ENCODE measurements at regions not wholly inside any gene's neighbourhood (a gene's known extent, or its start where the extent isn't known, plus 50 kb on each side); places are given as distances from the start of the nearest gene placed in this dataset.

DNA sequence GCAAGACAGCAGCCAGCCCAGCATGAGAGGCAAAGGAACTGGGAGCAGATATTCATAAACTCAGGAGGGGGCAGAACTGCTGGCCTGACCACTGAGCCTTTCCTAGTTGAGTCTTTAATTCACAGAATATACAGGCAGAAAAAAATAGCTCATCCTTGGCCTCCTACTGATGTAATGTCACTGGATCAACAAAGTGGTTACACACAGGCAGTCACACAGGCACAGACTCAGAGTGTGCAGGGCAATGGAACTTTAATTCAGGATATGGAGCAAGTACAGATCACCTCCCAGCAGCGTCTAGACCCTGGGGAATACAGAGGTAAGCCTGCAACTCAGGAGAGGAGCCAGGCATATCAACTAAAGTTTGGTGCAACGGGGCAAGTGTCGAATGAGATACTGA, 75.4 kb downstream of the TNP1 start:
- WGBS, result 95% methylated on average over 3 of the region's 3 CpGs
- Histone ChIP-seq H3K27ac (no peak overlapping the region), H3K4me3 (no peak overlapping the region), H3K36me3 (no peaks in the 10 kb centered on the region), H3K27me3 (no peaks in the 10 kb centered on the region), H3K9me3 (no peaks in the 10 kb centered on the region), H3K4me1 (no peaks in the 10 kb centered on the region)
- TF ChIP-seq EP300 (IDR thresholded peaks at IDR 0.05) (no peak), POLR2AphosphoS5 (IDR thresholded peaks at IDR 0.05) (no peak), POLR2A (IDR thresholded peaks at IDR 0.05) (no peak)
- TF ChIP-seq, protein P1, sequence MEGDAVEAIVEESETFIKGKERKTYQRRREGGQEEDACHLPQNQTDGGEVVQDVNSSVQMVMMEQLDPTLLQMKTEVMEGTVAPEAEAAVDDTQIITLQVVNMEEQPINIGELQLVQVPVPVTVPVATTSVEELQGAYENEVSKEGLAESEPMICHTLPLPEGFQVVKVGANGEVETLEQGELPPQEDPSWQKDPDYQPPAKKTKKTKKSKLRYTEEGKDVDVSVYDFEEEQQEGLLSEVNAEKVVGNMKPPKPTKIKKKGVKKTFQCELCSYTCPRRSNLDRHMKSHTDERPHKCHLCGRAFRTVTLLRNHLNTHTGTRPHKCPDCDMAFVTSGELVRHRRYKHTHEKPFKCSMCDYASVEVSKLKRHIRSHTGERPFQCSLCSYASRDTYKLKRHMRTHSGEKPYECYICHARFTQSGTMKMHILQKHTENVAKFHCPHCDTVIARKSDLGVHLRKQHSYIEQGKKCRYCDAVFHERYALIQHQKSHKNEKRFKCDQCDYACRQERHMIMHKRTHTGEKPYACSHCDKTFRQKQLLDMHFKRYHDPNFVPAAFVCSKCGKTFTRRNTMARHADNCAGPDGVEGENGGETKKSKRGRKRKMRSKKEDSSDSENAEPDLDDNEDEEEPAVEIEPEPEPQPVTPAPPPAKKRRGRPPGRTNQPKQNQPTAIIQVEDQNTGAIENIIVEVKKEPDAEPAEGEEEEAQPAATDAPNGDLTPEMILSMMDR (IDR thresholded peaks at IDR 0.05), result no peak
- no peak for DNase-seq (ENCODE audit: low spot score in 2 of 2)

- Histone ChIP-seq H3K9me3 (no peaks in the 10 kb centered on the region), H3K36me3 (no peaks in the 10 kb centered on the region), H3K4me3 (no peak overlapping the region), H3K4me1 (no peaks in the 10 kb centered on the region), H3K27me3 (no peaks in the 10 kb centered on the region), H3K27ac (no peak overlapping the region)
- TF ChIP-seq EP300 (IDR thresholded peaks at IDR 0.05), result no peak
- TF ChIP-seq, protein P1 (IDR thresholded peaks at IDR 0.05), result no peak
- TF ChIP-seq POLR2A (IDR thresholded peaks at IDR 0.05), result no peak
- TF ChIP-seq POLR2AphosphoS5 (IDR thresholded peaks at IDR 0.05), result no peak
- no peak for DNase-seq (ENCODE audit: low spot score in 2 of 2)
- WGBS, result 92% methylated on average over 4 of the region's 4 CpGs
Measured at GRCh38 chr2:216781709-216782108, 78.2 kb downstream of the TNP1 start.

DNA sequence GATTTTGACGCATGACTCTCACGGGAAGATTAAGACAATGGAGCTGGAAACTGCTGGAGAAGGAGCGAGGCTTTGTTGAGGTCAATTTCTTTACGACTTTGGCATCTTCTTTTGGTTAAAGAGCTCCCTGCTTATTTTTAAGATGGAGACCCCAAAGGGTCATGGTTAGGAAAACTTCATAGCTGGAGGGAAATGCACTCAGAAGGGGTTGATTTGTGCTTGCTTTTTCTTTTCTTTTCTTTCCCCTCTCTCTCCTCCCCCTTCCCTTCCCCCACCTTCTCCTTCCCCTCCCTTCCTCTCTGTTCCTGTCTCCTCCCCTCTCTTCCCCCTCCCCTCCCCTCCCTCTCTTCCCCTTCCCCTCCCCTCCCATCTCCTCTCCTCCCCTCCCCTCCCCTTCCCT, 79.0 kb downstream of the TNP1 start:
- Histone ChIP-seq H3K36me3 (no peaks in the 10 kb centered on the region), H3K4me3 (no peak overlapping the region), H3K27ac (no peak overlapping the region), H3K27me3 (no peaks in the 10 kb centered on the region), H3K9me3 (no peaks in the 10 kb centered on the region), H3K4me1 (no peaks in the 10 kb centered on the region)
- TF ChIP-seq EP300 (IDR thresholded peaks at IDR 0.05), result no peak
- no peak for DNase-seq (ENCODE audit: low spot score in 2 of 2)
- 96% methylated on average over 4 of the region's 4 CpGs for WGBS

DNA sequence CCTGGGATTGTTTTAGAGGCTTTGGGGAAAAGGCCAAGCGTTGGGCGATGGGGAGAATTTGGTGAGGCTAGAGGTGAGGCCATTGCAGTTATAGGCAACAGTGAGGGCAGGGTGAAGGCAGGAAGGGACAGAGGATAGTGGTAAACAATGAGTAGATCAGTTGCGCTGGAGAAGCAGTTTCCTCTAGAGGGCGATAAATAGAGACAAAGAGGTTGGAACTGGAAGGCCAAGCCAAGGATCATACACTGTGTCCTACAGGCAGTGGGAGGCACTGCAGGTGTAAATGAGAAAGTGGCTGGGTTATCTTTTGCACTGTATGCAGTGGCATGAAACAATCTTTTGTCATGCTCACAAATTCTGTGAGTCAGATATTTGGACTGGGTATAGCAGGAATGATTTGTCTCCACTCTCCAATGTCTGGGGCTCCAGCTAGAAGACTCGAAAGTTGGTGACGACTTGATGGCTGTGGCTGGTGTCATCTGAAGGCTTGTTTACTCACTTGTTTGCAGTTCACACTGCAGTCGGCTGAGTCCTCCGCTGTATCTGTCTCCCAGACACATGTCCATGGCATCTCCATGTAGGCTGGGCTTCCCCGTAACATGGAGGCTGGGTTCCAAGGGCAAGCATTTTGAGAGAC, 82.1 kb downstream of the TNP1 start:
- TF ChIP-seq, protein P1 (IDR thresholded peaks at IDR 0.05), result peak; percentile 37 to 52
- TF ChIP-seq EP300 (IDR thresholded peaks at IDR 0.05) (no peak), POLR2AphosphoS5 (IDR thresholded peaks at IDR 0.05) (no peak), POLR2A (IDR thresholded peaks at IDR 0.05) (no peak)
- Histone ChIP-seq H3K27me3 (no peaks in the 10 kb centered on the region), H3K36me3 (no peaks in the 10 kb centered on the region), H3K4me1 (no peaks in the 10 kb centered on the region), H3K27ac (no peak overlapping the region), H3K4me3 (no peak overlapping the region), H3K9me3 (no peaks in the 10 kb centered on the region)
- WGBS, result 80% methylated on average over 7 of the region's 9 CpGs
- DNase-seq (ENCODE audit: low spot score in 2 of 2), result no peak

DNA sequence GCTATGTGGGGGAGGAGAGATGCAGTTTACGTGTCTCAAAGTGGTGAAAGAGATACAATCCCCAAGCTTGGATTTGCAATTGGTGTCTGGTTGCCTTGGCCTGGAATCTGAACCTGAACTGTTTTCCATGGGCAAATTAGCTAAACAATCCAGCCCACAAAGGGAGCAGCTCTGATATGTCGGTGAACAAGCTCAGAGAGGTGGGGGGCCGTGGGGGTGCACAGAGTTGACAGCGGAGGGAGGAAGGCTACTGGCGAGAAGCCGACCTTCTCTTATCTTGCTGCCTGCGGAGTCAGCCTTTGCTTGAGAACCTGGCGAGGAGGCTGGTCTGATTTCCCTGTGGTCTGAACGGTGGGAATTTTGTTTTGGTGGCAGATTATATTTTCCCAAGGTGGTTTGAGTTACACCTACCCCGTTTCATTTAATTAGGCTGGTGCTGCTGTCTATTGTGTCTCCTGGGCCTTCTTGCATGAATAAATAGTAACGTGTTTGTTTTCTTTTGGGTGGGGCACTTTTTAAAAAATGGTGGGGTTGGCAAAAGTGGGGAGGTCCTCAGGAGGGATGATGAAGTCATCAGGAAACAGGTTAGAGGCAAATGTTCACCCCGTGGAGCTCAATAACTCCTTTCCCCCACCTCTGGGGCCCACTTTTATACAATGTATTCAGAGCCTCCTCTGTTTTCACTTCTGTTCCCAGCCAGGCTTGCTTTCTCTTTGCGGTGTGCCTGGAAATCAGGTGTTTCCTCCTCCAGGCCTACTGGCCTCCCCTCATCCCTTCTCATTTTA, 80.9 kb upstream of the IGFBP5 start:
- Histone ChIP-seq H3K36me3 (no peaks in the 10 kb centered on the region), H3K4me3 (no peak overlapping the region), H3K4me1 (no peaks in the 10 kb centered on the region), H3K27ac (no peak overlapping the region), H3K27me3 (no peaks in the 10 kb centered on the region), H3K9me3 (no peaks in the 10 kb centered on the region)
- TF ChIP-seq, protein P1 (IDR thresholded peaks at IDR 0.05), result no peak
- TF ChIP-seq POLR2A (IDR thresholded peaks at IDR 0.05), result no peak
- no peak for TF ChIP-seq POLR2AphosphoS5 (IDR thresholded peaks at IDR 0.05)
- TF ChIP-seq EP300 (IDR thresholded peaks at IDR 0.05), result no peak
- WGBS, result 76% methylated on average over 13 of the region's 13 CpGs
- no peak for DNase-seq (ENCODE audit: low spot score in 2 of 2)
